NB4 (cell line): ENCODE measurements at regions not wholly inside any gene's neighbourhood (a gene's known extent, or its start where the extent isn't known, plus 50 kb on each side); places are given as distances from the start of the nearest gene placed in this dataset.

Experiments
- DNase-seq: peaks from one replicate; pipeline ENCODE4 v3.0.0; 2010; ENCODE audit warnings: low read depth
- H3K4me3 ChIP-seq: one replicate; pipeline ENCODE4 v1.5.1; 2011; ENCODE audit warnings: mild to moderate bottlenecking, low read depth, low read length, moderate library complexity
- CTCF ChIP-seq: IDR thresholded peaks from one replicate; pipeline ENCODE4 v1.5.1; 2012; ENCODE audit warnings: low read depth, low read length
- MYC ChIP-seq: IDR thresholded peaks from 2 replicates; pipeline ENCODE4 v1.6.1; 2011; ENCODE audit warnings: low read depth, low read length
- POLR2A ChIP-seq: IDR thresholded peaks from 2 replicates; pipeline ENCODE4 v1.6.1; 2011; ENCODE audit warnings: mild to moderate bottlenecking; ENCODE audit not compliant: insufficient read length; ENCODE audit errors: extremely low read depth
- TF ChIP-seq, protein P1 (sequence below): IDR thresholded peaks from 2 replicates; pipeline ENCODE4 v1.6.1; 2011; ENCODE audit warnings: low read depth, low read length

- DNase-seq: no peak
- TF ChIP-seq MYC (no peak), POLR2A (no peak), CTCF (no peak)
- TF ChIP-seq, protein P1, sequence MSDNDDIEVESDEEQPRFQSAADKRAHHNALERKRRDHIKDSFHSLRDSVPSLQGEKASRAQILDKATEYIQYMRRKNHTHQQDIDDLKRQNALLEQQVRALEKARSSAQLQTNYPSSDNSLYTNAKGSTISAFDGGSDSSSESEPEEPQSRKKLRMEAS: no peak
- H3K4me3 ChIP-seq: no peak overlapping the region
These were observed 72.3 kb downstream of the INHBB start for GRCh38 chr2:120418174-120418787.

GRCh38 chr2:120419073-120419472 is 73.1 kb downstream of the INHBB start:
- no peak for DNase-seq
- TF ChIP-seq CTCF: no peak
- TF ChIP-seq, protein P1: no peak
- no peak for TF ChIP-seq MYC
- no peak for TF ChIP-seq POLR2A

DNA sequence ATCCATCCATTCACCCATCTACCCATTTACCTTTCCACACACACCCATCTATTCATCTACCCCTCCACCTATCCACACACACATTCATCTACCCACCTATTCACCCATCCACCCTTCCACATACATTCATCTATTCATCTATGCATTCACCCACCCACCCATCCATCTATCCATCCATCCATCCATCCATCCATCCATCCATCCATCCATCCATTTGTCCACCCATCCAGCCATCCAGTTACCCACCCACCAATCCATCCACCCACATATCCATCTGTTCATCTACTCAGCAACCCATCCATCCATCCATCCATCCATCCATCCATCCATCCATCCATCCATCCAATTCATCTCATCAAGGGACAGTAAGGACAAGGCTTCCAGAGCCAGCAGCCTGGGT is 74.0 kb downstream of the INHBB start:
- H3K4me3 ChIP-seq: no peak overlapping the region
- TF ChIP-seq, protein P1: no peak
- TF ChIP-seq CTCF: no peak
- no peak for TF ChIP-seq POLR2A
- TF ChIP-seq MYC: no peak

More at GRCh38 chr2:120419073-120419472, 73.1 kb downstream of the INHBB start:
- H3K4me3 ChIP-seq: no peak overlapping the region

DNA sequence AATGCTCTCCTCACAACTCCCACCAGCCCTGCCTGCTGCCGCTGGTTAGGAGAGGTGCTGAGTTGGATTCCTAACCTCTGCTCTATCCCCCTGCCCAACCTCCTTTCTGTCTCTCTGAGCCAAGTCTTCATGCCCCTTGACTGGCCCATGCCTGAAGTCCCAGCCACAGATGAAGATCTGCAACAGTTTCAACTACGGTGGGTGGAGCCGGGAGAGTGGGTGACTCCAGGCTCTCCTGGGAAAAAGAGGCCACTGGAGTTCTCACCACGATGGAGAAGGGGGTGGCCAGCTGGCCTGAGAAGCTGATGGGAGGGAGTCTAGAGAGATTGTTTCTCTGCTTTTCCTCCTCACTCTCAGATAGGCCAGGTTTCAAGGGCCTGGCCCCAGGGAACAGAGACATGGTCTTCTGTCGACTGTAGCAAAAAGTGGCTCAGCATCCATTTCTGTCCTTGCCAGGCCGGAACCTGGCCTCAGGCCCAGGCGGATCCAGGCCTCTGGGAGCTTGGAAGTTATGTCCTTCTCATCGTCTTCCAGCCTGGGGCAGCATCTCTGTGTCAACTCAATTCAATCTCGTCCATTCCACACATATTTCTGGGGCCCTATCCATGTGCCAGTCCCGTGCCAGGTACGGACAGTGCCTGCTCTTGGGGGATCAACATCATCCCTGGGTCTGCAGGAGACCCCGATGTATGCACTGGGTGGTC is 75.3 kb downstream of the INHBB start:
- H3K4me3 ChIP-seq: no peak overlapping the region
- TF ChIP-seq CTCF (no peak), MYC (no peak)
- TF ChIP-seq, protein P1: no peak
- DNase-seq: no peak

More for the DNA sequence above, 74.0 kb downstream of the INHBB start:
- DNase-seq: no peak

DNA sequence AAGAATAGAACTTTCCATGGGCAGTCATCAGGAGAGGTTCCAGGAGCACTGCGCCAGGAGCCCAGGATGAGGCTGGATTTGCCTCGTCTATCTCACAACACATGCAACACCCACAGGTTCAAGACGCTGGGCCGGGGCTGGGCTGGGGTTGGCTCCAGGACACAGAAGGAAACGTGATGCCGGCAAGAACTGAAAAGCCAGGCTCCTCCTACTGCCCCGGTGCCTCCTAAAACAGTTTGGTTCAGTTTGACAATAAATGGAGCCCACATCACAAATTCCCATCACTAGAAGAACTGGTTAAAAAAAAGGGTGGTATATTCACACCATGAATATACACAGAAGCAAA is 75.9 kb downstream of the INHBB start:
- TF ChIP-seq CTCF (no peak), POLR2A (no peak), MYC (no peak)
- TF ChIP-seq, protein P1: no peak
- no peak for DNase-seq
- no peak overlapping the region for H3K4me3 ChIP-seq
